ENCODE measurements at regions not wholly inside any gene's neighbourhood (a gene's known extent, or its start where the extent isn't known, plus 50 kb on each side); places are given as distances from the start of the nearest gene placed in this dataset.
"Not testable (repeated sequence)": the region's sequence is repeated elsewhere in the genome, so short reads cannot be mapped to it uniquely, and the experiment has no call there.

DNA sequence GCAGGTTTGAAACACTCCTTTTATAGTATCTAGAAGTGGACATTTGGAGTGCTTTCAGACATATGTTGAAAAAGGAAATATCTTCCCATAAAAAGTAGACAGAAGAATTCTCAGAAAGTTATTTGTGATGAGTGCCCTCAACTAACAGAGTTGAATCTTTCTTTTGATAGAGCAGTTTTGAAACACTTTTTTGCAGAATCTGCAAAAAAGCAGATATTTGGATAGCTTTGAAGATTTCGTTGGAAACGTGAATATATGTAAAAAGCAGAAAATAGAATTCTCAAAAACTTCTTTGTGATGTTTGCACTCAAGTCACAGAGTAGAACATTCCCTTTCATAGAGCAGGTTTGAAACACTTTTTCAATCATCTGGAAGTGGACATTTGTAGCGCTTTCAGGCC lies 676.4 kb upstream of the ZNF337 start:
- DNase-seq (ENCODE audit: low spot score); ATAC-seq (ENCODE audit: low FRiP score): not testable (repeated sequence)

GRCh38 chr20:26354511-26354910 lies 657.9 kb upstream of the ZNF337 start:
- TF ChIP-seq CTCF (IDR thresholded peaks at IDR 0.05) = no peak
- no peak for ATAC-seq (ENCODE audit: low FRiP score)
- no peak for DNase-seq (ENCODE audit: low spot score)

- TF ChIP-seq CTCF (IDR thresholded peaks at IDR 0.05) = no peak
- no peak for ATAC-seq (ENCODE audit: low FRiP score)
- no peak for DNase-seq (ENCODE audit: low spot score)
Measured at GRCh38 chr20:26347396-26347795, 650.7 kb upstream of the ZNF337 start.

DNA sequence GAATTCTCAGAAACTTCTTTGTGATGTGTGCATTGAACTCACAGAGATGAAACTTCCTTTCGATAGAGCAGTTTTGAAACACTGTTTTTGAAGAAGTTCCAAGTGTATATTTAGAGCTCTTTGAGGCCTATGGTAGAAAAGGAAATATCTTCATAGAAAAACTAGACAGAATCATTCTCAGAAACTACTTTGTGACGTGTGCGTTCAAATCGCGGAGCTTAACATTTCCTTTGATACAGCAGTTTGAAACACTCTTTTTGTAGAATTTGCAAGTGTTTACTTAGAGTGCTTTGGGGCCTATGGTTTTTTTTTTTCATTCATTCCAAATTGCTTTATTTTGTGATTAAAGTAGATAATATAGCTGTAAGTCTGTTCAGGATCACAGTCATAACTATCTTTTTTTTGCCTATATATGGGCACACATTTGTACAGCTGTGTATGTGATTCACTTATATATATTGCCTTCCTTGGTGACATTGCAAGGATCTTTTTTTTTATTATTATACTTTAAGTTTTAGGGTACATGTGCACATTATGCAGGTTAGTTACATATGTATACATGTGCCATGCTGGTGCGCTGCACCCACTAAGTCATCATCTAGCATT lies 643.9 kb upstream of the ZNF337 start:
- not testable (repeated sequence) for ATAC-seq (ENCODE audit: low FRiP score)

GRCh38 chr20:26324177-26324576 lies 627.5 kb upstream of the ZNF337 start:
- ATAC-seq (ENCODE audit: low FRiP score) (no peak), DNase-seq (ENCODE audit: low spot score) (no peak)
- TF ChIP-seq CTCF (IDR thresholded peaks at IDR 0.05) = no peak

More for the DNA sequence above, 643.9 kb upstream of the ZNF337 start:
- DNase-seq (ENCODE audit: low spot score) = not testable (repeated sequence)

DNA sequence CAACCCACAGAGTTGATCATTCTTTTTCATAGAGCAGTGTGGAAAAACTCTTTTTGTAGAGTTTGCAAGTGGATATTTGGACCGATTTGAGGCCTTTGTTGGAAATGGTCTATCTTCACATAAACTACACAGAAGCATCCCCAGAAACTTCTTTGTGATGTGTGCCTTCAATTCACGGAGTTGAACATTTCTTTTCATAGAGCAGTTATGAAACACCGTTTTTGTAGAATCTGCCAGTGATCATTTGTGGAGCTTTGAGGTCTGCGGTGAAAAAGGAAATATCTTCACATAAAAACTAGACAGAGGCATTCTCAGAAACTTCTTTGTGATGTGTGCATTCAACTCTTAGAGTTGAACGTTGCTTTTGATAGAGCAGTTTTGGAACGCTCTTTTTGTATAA lies 618.4 kb upstream of the ZNF337 start:
- TF ChIP-seq CTCF (IDR thresholded peaks at IDR 0.05) = no peak
- no peak for ATAC-seq (ENCODE audit: low FRiP score)
- DNase-seq (ENCODE audit: low spot score) = no peak

- not testable (repeated sequence) for DNase-seq (ENCODE audit: low spot score); ATAC-seq (ENCODE audit: low FRiP score)
Measured at GRCh38 chr20:26309720-26310119, 613.1 kb upstream of the ZNF337 start.

- no peak for TF ChIP-seq CTCF (IDR thresholded peaks at IDR 0.05)
- ATAC-seq (ENCODE audit: low FRiP score) (no peak), DNase-seq (ENCODE audit: low spot score) (no peak)
Measured at GRCh38 chr20:26308961-26309360, 612.3 kb upstream of the ZNF337 start.

DNA sequence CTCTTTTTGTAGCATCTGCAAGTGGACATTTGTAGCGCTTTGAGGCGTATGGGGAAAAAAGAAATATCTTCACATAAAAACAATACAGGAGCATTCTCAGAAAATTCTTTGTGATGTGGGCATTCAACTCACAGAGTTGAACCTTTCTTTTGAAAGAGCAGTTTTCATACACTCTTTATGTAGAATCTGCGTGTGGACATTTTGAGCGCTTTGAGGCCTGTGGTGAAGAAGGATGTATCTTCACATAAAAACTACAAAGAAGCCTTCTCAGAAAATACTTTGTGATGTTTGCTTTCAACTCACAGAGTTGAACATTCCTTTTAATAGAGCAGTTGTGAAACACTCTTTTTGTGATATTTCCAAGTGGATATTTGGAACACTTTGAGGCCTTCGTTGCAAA lies 598.4 kb upstream of the ZNF337 start:
- no peak for DNase-seq (ENCODE audit: low spot score)
- no peak for TF ChIP-seq CTCF (IDR thresholded peaks at IDR 0.05)
- ATAC-seq (ENCODE audit: low FRiP score) = no peak

DNA sequence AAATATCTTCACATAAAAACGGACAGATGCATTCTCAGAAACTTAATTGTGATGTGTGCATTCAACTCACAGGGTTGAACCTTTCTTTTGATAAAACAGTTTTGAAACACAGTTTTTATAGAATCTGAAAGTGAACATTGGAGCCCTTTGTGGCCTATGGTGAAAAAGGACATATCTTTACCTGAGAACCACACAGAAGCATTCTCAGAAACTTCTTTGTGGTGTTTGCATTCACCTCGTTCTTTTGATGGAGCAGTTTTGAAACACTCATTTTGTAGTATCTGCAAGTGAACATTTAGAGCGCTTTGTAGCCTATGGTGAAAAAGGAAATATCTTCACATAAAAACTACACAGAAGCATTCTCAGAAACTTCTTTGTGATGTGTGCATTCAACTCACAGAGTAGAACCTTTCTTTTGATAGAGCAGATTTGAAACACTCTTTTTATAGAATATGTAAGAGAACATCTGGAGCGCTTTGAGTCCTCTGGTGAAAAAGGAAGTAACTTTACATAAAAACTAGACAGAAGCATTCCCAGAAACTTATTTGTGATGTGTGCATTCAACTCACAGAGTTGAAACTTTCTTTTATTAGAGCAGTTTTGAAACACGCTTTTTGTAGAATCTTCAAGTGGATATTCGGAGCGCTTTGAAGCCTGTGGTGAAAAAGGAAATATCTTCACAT lies 591.9 kb upstream of the ZNF337 start:
- DNase-seq (ENCODE audit: low spot score); ATAC-seq (ENCODE audit: low FRiP score): not testable (repeated sequence)

Measured in omental fat pad (tissue), 3 donors.